Activated CD4-positive, alpha-beta T cell treated with anti-CD3 and anti-CD28 coated beads for 48 hours (primary cell): ENCODE measurements at regions not wholly inside any gene's neighbourhood (a gene's known extent, or its start where the extent isn't known, plus 50 kb on each side); places are given as distances from the start of the nearest gene placed in this dataset.
"Not testable (repeated sequence)": the region's sequence is repeated elsewhere in the genome, so short reads cannot be mapped to it uniquely, and the experiment has no call there.

Source experiments
- DNase-seq: peaks from one replicate; pipeline ENCODE4 v3.0.0-alpha.2; 2020

- DNase-seq = not testable (repeated sequence)
These were observed 167.6 kb downstream of the CXXC4 start for GRCh38 chr4:104326991-104327694.

GRCh38 chr4:104302731-104303130, 192.0 kb downstream of the CXXC4 start:
- no peak for DNase-seq

- DNase-seq = no peak
These were observed 199.9 kb downstream of the CXXC4 start for GRCh38 chr4:104294811-104295210.

GRCh38 chr4:104286867-104287266, 207.8 kb downstream of the CXXC4 start:
- no peak for DNase-seq

- no peak for DNase-seq
These were observed 211.4 kb downstream of the CXXC4 start for GRCh38 chr4:104283303-104283702.

- no peak for DNase-seq
These were observed 214.9 kb downstream of the CXXC4 start for GRCh38 chr4:104279744-104280143.

- DNase-seq = no peak
These were observed 221.7 kb downstream of the CXXC4 start for GRCh38 chr4:104272966-104273365.

- not testable (repeated sequence) for DNase-seq
These were observed 225.1 kb downstream of the CXXC4 start for GRCh38 chr4:104269603-104270002.

- DNase-seq = no peak
These were observed 231.6 kb downstream of the CXXC4 start for GRCh38 chr4:104263100-104263499.

GRCh38 chr4:104262678-104263077, 232.0 kb downstream of the CXXC4 start:
- no peak for DNase-seq

- DNase-seq = no peak
These were observed 246.0 kb downstream of the CXXC4 start for GRCh38 chr4:104248726-104249125.

- no peak for DNase-seq
These were observed 258.7 kb downstream of the CXXC4 start for GRCh38 chr4:104235967-104236366.

- DNase-seq = no peak
These were observed 277.2 kb downstream of the CXXC4 start for GRCh38 chr4:104217526-104217925.

GRCh38 chr4:104211657-104212056, 283.0 kb downstream of the CXXC4 start:
- DNase-seq = no peak

- no peak for DNase-seq
These were observed 284.3 kb downstream of the CXXC4 start for GRCh38 chr4:104210420-104210819.

- DNase-seq = no peak
These were observed 287.9 kb downstream of the CXXC4 start for GRCh38 chr4:104206784-104207183.

GRCh38 chr4:104205116-104205515, 289.6 kb downstream of the CXXC4 start:
- no peak for DNase-seq

- DNase-seq = no peak
These were observed 306.4 kb downstream of the CXXC4 start for GRCh38 chr4:104188301-104188700.

GRCh38 chr4:104169437-104169836, 325.3 kb downstream of the CXXC4 start:
- no peak for DNase-seq

- DNase-seq = no peak
These were observed 327.9 kb downstream of the CXXC4 start for GRCh38 chr4:104166749-104167148.

GRCh38 chr4:104163820-104164219, 330.9 kb downstream of the CXXC4 start:
- DNase-seq = no peak

- DNase-seq = no peak
These were observed 348.6 kb downstream of the CXXC4 start for GRCh38 chr4:104146048-104146447.

- no peak for DNase-seq
These were observed 356.6 kb downstream of the CXXC4 start for GRCh38 chr4:104138116-104138515.

- no peak for DNase-seq
These were observed 365.5 kb downstream of the CXXC4 start for GRCh38 chr4:104129243-104129642.

GRCh38 chr4:104128850-104129213, 365.9 kb downstream of the CXXC4 start:
- no peak for DNase-seq
